ENCODE measurements at regions not wholly inside any gene's neighbourhood (a gene's known extent, or its start where the extent isn't known, plus 50 kb on each side); places are given as distances from the start of the nearest gene placed in this dataset.

- H3K4me3 ChIP-seq (ENCODE audit: low read length), result no peak overlapping the region
- no peak overlapping the region for H3K9ac ChIP-seq (ENCODE audit: low read length)
- no peaks in the 10 kb centered on the region for H3K36me3 ChIP-seq (ENCODE audit: insufficient read depth, low read length)
- no peaks in the 10 kb centered on the region for H4K20me1 ChIP-seq (ENCODE audit: insufficient read depth)
- H3K27ac ChIP-seq (ENCODE audit: low read length), result no peak overlapping the region
- no peaks in the 10 kb centered on the region for H3K9me3 ChIP-seq (ENCODE audit: low read length)
- H3K9me2 ChIP-seq (ENCODE audit: insufficient read depth, low read length), result no peaks in the 10 kb centered on the region
- no peaks in the 10 kb centered on the region for H3K79me2 ChIP-seq (replicated peaks; ENCODE audit: insufficient read depth, low read length)
- no peak overlapping the region for H3K4me2 ChIP-seq (ENCODE audit: low read length)
- no peaks in the 10 kb centered on the region for H3F3A ChIP-seq (ENCODE audit: insufficient read depth, low read length, poor library complexity, severe bottlenecking)
- no peaks in the 10 kb centered on the region for H3K27me3 ChIP-seq (ENCODE audit: insufficient read depth, low read depth, low read length)
- TF ChIP-seq EZH2 (IDR thresholded peaks at IDR 0.05; ENCODE audit: borderline replicate concordance, insufficient read depth, low read length, poor library complexity, severe bottlenecking) (no peak), POLR2AphosphoS5 (IDR thresholded peaks at IDR 0.05) (no peak), RAD21 (conservative IDR thresholded peaks at IDR 0.05) (no peak), MXI1 (conservative IDR thresholded peaks at IDR 0.05; ENCODE audit: poor library complexity, severe bottlenecking) (no peak), REST (IDR thresholded peaks at IDR 0.05; ENCODE audit: borderline replicate concordance) (no peak), TAF1 (IDR thresholded peaks at IDR 0.05; ENCODE audit: low read depth) (no peak), SMC3 (conservative IDR thresholded peaks at IDR 0.05; ENCODE audit: poor library complexity) (no peak), EP300 (conservative IDR thresholded peaks at IDR 0.05; ENCODE audit: poor library complexity, severe bottlenecking) (no peak), CTCF (IDR thresholded peaks at IDR 0.05; ENCODE audit: poor library complexity, severe bottlenecking) (no peak)
- no peak overlapping the region for H2AFZ ChIP-seq (ENCODE audit: low read depth, low read length)
These were observed 613.9 kb downstream of the SOX5 start for GRCh38 chr12:23335593-23335992.

GRCh38 chr12:23337213-23337612 is 612.3 kb downstream of the SOX5 start:
- no peaks in the 10 kb centered on the region for H3K36me3 ChIP-seq (ENCODE audit: insufficient read depth, low read length)
- no peak overlapping the region for H2AFZ ChIP-seq (ENCODE audit: low read depth, low read length)
- no peak for TF ChIP-seq CTCF (IDR thresholded peaks at IDR 0.05; ENCODE audit: poor library complexity, severe bottlenecking)
- no peaks in the 10 kb centered on the region for H3K79me2 ChIP-seq (replicated peaks; ENCODE audit: insufficient read depth, low read length)
- no peaks in the 10 kb centered on the region for H3K9me2 ChIP-seq (ENCODE audit: insufficient read depth, low read length)
- no peak overlapping the region for H3K27ac ChIP-seq (ENCODE audit: low read length)
- H3F3A ChIP-seq (ENCODE audit: insufficient read depth, low read length, poor library complexity, severe bottlenecking), result no peaks in the 10 kb centered on the region
- H3K9me3 ChIP-seq (ENCODE audit: low read length), result no peaks in the 10 kb centered on the region
- no peaks in the 10 kb centered on the region for H3K27me3 ChIP-seq (ENCODE audit: insufficient read depth, low read depth, low read length)
- H4K20me1 ChIP-seq (ENCODE audit: insufficient read depth), result no peaks in the 10 kb centered on the region
- no peak overlapping the region for H3K9ac ChIP-seq (ENCODE audit: low read length)
- no peak overlapping the region for H3K4me3 ChIP-seq (ENCODE audit: low read length)
- no peak overlapping the region for H3K4me2 ChIP-seq (ENCODE audit: low read length)

Data from neural cell (in vitro differentiated cells).